ENCODE measurements at regions not wholly inside any gene's neighbourhood (a gene's known extent, or its start where the extent isn't known, plus 50 kb on each side); places are given as distances from the start of the nearest gene placed in this dataset.

DNA sequence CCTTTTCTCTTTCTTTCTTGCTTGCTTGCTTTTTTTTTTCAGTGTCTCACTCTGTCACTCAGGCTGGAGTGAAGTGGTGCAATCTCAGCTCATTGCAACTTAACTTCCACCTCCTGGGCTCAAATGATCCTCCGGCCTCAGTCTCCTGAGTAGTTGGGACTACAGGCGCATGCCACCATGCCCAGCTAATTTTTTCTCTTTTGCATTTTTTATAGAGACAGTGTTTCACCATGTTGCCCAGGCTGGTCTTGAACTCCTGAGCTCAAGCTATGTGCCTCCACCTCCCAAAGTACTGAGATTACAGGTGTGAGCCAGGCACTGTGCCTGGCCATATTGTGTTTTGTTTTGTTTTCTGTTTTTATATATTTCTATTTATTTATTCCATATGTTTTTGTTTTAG, 461.0 kb downstream of the ADAMTS20 start:
- TF ChIP-seq HMGXB4 (CRISPR knock-in tag; IDR thresholded peaks at IDR 0.05) (no peak), ZNF263 (CRISPR knock-in tag; IDR thresholded peaks at IDR 0.05; ENCODE audit: low read depth) (no peak), USF2 (CRISPR knock-in tag; IDR thresholded peaks at IDR 0.05) (no peak), MLX (CRISPR knock-in tag; IDR thresholded peaks at IDR 0.05) (no peak), CBFB (CRISPR knock-in tag; IDR thresholded peaks at IDR 0.05; ENCODE audit: low read depth) (no peak), ATF2 (CRISPR knock-in tag; IDR thresholded peaks at IDR 0.05; ENCODE audit: borderline replicate concordance, low read depth) (no peak), ESRRA (CRISPR knock-in tag; IDR thresholded peaks at IDR 0.05; ENCODE audit: borderline replicate concordance) (no peak), TEAD1 (CRISPR knock-in tag; IDR thresholded peaks at IDR 0.05) (no peak), OVOL2 (CRISPR knock-in tag; IDR thresholded peaks at IDR 0.05; ENCODE audit: borderline replicate concordance) (no peak), ZNF232 (CRISPR knock-in tag; IDR thresholded peaks at IDR 0.05) (no peak), E2F4 (CRISPR knock-in tag; IDR thresholded peaks at IDR 0.05; ENCODE audit: borderline replicate concordance, low read depth) (no peak)
- TF ChIP-seq, protein P1, sequence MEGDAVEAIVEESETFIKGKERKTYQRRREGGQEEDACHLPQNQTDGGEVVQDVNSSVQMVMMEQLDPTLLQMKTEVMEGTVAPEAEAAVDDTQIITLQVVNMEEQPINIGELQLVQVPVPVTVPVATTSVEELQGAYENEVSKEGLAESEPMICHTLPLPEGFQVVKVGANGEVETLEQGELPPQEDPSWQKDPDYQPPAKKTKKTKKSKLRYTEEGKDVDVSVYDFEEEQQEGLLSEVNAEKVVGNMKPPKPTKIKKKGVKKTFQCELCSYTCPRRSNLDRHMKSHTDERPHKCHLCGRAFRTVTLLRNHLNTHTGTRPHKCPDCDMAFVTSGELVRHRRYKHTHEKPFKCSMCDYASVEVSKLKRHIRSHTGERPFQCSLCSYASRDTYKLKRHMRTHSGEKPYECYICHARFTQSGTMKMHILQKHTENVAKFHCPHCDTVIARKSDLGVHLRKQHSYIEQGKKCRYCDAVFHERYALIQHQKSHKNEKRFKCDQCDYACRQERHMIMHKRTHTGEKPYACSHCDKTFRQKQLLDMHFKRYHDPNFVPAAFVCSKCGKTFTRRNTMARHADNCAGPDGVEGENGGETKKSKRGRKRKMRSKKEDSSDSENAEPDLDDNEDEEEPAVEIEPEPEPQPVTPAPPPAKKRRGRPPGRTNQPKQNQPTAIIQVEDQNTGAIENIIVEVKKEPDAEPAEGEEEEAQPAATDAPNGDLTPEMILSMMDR (IDR thresholded peaks at IDR 0.05), result no peak
- TF ChIP-seq, protein P2, sequence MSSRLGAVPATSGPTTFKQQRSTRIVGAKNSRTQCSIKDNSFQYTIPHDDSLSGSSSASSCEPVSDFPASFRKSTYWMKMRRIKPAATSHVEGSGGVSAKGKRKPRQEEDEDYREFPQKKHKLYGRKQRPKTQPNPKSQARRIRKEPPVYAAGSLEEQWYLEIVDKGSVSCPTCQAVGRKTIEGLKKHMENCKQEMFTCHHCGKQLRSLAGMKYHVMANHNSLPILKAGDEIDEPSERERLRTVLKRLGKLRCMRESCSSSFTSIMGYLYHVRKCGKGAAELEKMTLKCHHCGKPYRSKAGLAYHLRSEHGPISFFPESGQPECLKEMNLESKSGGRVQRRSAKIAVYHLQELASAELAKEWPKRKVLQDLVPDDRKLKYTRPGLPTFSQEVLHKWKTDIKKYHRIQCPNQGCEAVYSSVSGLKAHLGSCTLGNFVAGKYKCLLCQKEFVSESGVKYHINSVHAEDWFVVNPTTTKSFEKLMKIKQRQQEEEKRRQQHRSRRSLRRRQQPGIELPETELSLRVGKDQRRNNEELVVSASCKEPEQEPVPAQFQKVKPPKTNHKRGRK (CRISPR knock-in tag; IDR thresholded peaks at IDR 0.05; ENCODE audit: borderline replicate concordance), result no peak

Data from WTC11 (cell line).